ENCODE measurements at regions not wholly inside any gene's neighbourhood (a gene's known extent, or its start where the extent isn't known, plus 50 kb on each side); places are given as distances from the start of the nearest gene placed in this dataset.

DNA sequence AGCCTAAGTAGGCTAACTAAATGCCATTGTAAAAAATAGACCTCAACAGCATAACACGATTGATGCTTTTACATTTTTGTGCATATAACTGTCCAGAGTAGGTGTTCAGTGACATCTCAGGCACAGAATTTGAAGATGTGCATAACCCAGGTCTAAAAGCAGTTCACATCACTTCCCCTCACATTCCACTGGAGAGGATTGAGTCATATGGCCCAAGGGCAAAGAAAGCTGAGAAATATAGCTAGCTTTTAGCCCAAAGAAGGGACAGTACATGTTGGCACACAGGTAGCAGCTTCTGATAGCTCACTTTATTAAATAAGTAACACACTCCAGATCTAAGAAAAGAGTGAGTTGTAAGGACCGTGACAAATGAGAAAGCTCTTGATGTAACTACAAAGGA lies 2259.5 kb upstream of the WWC1 start:
- POLR2A ChIA-PET, result no interaction called here
- no peak for DNase-seq (ENCODE audit: low read depth, low spot score)
- no peaks in the 10 kb centered on the region for H4K20me1 ChIP-seq (ENCODE audit: control insufficient read depth, insufficient read depth)
- H2AFZ ChIP-seq (ENCODE audit: control insufficient read depth, low read depth, low read length), result no peak overlapping the region
- H3K4me1 ChIP-seq (ENCODE audit: control insufficient read depth, insufficient read depth, low read length), result no peaks in the 10 kb centered on the region
- no peaks in the 10 kb centered on the region for H3K79me2 ChIP-seq (ENCODE audit: control insufficient read depth, insufficient read depth, low read length)
- RAD21 ChIA-PET (ENCODE audit: unreplicated experiment), result no interaction called here
- WGBS (ENCODE audit: insufficient coverage, insufficient replicate concordance, low lambda C conversion rate, missing lambda C conversion rate), result 0% methylated on average over 2 of the region's 2 CpGs
- CTCF ChIA-PET, result interaction anchor here (0.6 kb wide), 1 partner anchor 20 kb away, joined by 3 read pairs; no protein-coding TSS in a partner anchor
- ATAC-seq, result no peak
- no peaks in the 10 kb centered on the region for H3K36me3 ChIP-seq (ENCODE audit: control insufficient read depth in 2 of 2, insufficient read depth in 2 of 2, low read length in 1 of 2)
- H3K4me2 ChIP-seq (ENCODE audit: control insufficient read depth, insufficient read depth), result no peak overlapping the region
- FAIRE-seq, result no peak
- TF ChIP-seq, protein P1, sequence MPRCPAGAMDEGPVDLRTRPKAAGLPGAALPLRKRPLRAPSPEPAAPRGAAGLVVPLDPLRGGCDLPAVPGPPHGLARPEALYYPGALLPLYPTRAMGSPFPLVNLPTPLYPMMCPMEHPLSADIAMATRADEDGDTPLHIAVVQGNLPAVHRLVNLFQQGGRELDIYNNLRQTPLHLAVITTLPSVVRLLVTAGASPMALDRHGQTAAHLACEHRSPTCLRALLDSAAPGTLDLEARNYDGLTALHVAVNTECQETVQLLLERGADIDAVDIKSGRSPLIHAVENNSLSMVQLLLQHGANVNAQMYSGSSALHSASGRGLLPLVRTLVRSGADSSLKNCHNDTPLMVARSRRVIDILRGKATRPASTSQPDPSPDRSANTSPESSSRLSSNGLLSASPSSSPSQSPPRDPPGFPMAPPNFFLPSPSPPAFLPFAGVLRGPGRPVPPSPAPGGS (IDR thresholded peaks at IDR 0.05; ENCODE audit: borderline replicate concordance, insufficient read depth, low read depth, low read length, poor library complexity, severe bottlenecking), result no peak
- TF ChIP-seq MYB (IDR thresholded peaks at IDR 0.05; ENCODE audit: borderline replicate concordance, low read depth, low read length) (no peak), POLR2AphosphoS2 (IDR thresholded peaks at IDR 0.05; ENCODE audit: low read depth, low read length) (no peak), WRNIP1 (IDR thresholded peaks at IDR 0.05; ENCODE audit: borderline replicate concordance, low read depth, low read length) (no peak), YBX1 (IDR thresholded peaks at IDR 0.05) (no peak), NR2C2 (IDR thresholded peaks at IDR 0.05; ENCODE audit: borderline replicate concordance, control insufficient read depth, insufficient read length, low read depth) (no peak), MYC (IDR thresholded peaks at IDR 0.05; ENCODE audit: insufficient read depth, insufficient read length, insufficient replicate concordance, low read length, severe bottlenecking) (no peak), TCF7 (IDR thresholded peaks at IDR 0.05; ENCODE audit: borderline replicate concordance) (no peak), CEBPB (IDR thresholded peaks at IDR 0.05; ENCODE audit: borderline replicate concordance in 1 of 2, low read depth in 2 of 2, low read length in 2 of 2) (no peak), GABPA (IDR thresholded peaks at IDR 0.05; ENCODE audit: low read depth) (no peak), EZH2 (IDR thresholded peaks at IDR 0.05; ENCODE audit: borderline replicate concordance, control insufficient read depth, low read depth, low read length) (no peak)
- TF ChIP-seq, protein P2, sequence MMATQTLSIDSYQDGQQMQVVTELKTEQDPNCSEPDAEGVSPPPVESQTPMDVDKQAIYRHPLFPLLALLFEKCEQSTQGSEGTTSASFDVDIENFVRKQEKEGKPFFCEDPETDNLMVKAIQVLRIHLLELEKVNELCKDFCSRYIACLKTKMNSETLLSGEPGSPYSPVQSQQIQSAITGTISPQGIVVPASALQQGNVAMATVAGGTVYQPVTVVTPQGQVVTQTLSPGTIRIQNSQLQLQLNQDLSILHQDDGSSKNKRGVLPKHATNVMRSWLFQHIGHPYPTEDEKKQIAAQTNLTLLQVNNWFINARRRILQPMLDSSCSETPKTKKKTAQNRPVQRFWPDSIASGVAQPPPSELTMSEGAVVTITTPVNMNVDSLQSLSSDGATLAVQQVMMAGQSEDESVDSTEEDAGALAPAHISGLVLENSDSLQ (IDR thresholded peaks at IDR 0.05), result no peak
- TF ChIP-seq, protein P3, sequence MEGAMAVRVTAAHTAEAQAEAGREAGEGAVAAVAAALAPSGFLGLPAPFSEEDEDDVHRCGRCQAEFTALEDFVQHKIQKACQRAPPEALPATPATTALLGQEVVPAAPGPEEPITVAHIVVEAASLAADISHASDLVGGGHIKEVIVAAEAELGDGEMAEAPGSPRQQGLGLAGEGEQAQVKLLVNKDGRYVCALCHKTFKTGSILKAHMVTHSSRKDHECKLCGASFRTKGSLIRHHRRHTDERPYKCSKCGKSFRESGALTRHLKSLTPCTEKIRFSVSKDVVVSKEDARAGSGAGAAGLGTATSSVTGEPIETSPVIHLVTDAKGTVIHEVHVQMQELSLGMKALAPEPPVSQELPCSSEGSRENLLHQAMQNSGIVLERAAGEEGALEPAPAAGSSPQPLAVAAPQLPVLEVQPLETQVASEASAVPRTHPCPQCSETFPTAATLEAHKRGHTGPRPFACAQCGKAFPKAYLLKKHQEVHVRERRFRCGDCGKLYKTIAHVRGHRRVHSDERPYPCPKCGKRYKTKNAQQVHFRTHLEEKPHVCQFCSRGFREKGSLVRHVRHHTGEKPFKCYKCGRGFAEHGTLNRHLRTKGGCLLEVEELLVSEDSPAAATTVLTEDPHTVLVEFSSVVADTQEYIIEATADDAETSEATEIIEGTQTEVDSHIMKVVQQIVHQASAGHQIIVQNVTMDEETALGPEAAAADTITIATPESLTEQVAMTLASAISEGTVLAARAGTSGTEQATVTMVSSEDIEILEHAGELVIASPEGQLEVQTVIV (IDR thresholded peaks at IDR 0.05; ENCODE audit: borderline replicate concordance, partially characterized antibody), result no peak
- TF ChIP-seq, protein P4, sequence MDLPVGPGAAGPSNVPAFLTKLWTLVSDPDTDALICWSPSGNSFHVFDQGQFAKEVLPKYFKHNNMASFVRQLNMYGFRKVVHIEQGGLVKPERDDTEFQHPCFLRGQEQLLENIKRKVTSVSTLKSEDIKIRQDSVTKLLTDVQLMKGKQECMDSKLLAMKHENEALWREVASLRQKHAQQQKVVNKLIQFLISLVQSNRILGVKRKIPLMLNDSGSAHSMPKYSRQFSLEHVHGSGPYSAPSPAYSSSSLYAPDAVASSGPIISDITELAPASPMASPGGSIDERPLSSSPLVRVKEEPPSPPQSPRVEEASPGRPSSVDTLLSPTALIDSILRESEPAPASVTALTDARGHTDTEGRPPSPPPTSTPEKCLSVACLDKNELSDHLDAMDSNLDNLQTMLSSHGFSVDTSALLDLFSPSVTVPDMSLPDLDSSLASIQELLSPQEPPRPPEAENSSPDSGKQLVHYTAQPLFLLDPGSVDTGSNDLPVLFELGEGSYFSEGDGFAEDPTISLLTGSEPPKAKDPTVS (IDR thresholded peaks at IDR 0.05; ENCODE audit: low read depth, low read length), result no peak
- H3K4me3 ChIP-seq, result no peak overlapping the region
- H3K9ac ChIP-seq (ENCODE audit: control insufficient read depth, insufficient read depth, low read length), result no peak overlapping the region
- SMC1A ChIA-PET (ENCODE audit: uncharacterized antibody, unreplicated experiment), result no interaction called here
- intact Hi-C loops (cut with micrococcal nuclease; ENCODE audit: unreplicated experiment) (no loop called here), in situ Hi-C loops (cut with MboI) (no loop called here)
- no TSS peak for BruUV-seq (replicated peaks)
- H3K9me3 ChIP-seq (replicated peaks; ENCODE audit: control insufficient read depth, insufficient read depth, low read length), result no peaks in the 10 kb centered on the region
- no peaks in the 10 kb centered on the region for H3K27me3 ChIP-seq (replicated peaks in 1 of 2; ENCODE audit: control insufficient read depth in 2 of 2, insufficient read depth in 2 of 2, low read length in 1 of 2)
- H3K27ac ChIP-seq (ENCODE audit: control insufficient read depth, insufficient read depth), result no peak overlapping the region

All from GM12878 (cell line).